ENCODE measurements at regions not wholly inside any gene's neighbourhood (a gene's known extent, or its start where the extent isn't known, plus 50 kb on each side); places are given as distances from the start of the nearest gene placed in this dataset.

GRCh38 chr2:5898667-5899066 lies 206.5 kb downstream of the SOX11 start:
- H3K36me3 Mint-ChIP-seq, result no peaks in the 10 kb centered on the region
- Histone ChIP-seq H3K4me3 (ENCODE audit: control insufficient read depth in 1 of 2, extremely low read depth in 1 of 2, low read length in 1 of 2) (no peak overlapping the region), H3K27ac (ENCODE audit: low read length) (no peak overlapping the region), H3K9me3 (no peaks in the 10 kb centered on the region), H3K27me3 (replicated peaks in 1 of 2; ENCODE audit: control insufficient read depth in 2 of 2, extremely low read depth in 1 of 2, insufficient read depth in 2 of 2, low read length in 1 of 2) (no peaks in the 10 kb centered on the region), H3K4me1 (ENCODE audit: control insufficient read depth in 1 of 2, extremely low read depth in 1 of 2, insufficient read depth in 2 of 2, low read length in 2 of 2) (no peaks in the 10 kb centered on the region), H3K36me3 (ENCODE audit: control insufficient read depth in 2 of 2, extremely low read depth in 1 of 2, insufficient read depth in 1 of 2, low read length in 1 of 2) (no peaks in the 10 kb centered on the region)
- no peaks in the 10 kb centered on the region for H3K27me3 Mint-ChIP-seq
- 86% methylated on average over 1 of the region's 3 CpGs for WGBS (ENCODE audit: insufficient coverage)
- ChIA-PET POLR2A (no interaction called here), CTCF (no interaction called here)
- peaks cover 0 to 13% (median 0%) of the 10 kb centered on the region in 3 donors for H3K9me3 Mint-ChIP-seq
- H3K4me3 Mint-ChIP-seq, result no peak overlapping the region
- ATAC-seq (replicated peaks in 1 of 4) (no peak), DNase-seq (no peak)
- no peak overlapping the region for H3K27ac Mint-ChIP-seq
- H3K4me1 Mint-ChIP-seq, result no peaks in the 10 kb centered on the region

- DNase-seq, result no peak
- Histone ChIP-seq H3K4me3 (ENCODE audit: control insufficient read depth in 1 of 2, extremely low read depth in 1 of 2, low read length in 1 of 2) (no peak overlapping the region), H3K27me3 (replicated peaks in 1 of 2; ENCODE audit: control insufficient read depth in 2 of 2, extremely low read depth in 1 of 2, insufficient read depth in 2 of 2, low read length in 1 of 2) (no peaks in the 10 kb centered on the region), H3K9me3 (no peaks in the 10 kb centered on the region), H3K27ac (ENCODE audit: low read length) (no peak overlapping the region), H3K36me3 (ENCODE audit: control insufficient read depth in 2 of 2, extremely low read depth in 1 of 2, insufficient read depth in 1 of 2, low read length in 1 of 2) (no peaks in the 10 kb centered on the region), H3K4me1 (ENCODE audit: control insufficient read depth in 1 of 2, extremely low read depth in 1 of 2, insufficient read depth in 2 of 2, low read length in 2 of 2) (no peaks in the 10 kb centered on the region)
- H3K4me1 Mint-ChIP-seq, result no peaks in the 10 kb centered on the region
- WGBS (ENCODE audit: insufficient coverage), result no CpG with 5 or more reads among the region's 2 CpGs
- no peaks in the 10 kb centered on the region for H3K27me3 Mint-ChIP-seq
- no peaks in the 10 kb centered on the region for H3K36me3 Mint-ChIP-seq
- ChIA-PET POLR2A (no interaction called here), CTCF (no interaction called here)
- no peak overlapping the region for H3K27ac Mint-ChIP-seq
- no peak overlapping the region for H3K4me3 Mint-ChIP-seq
- H3K9me3 Mint-ChIP-seq, result peaks cover 0 to 4% (median 0%) of the 10 kb centered on the region in 3 donors
- no peak for ATAC-seq (replicated peaks in 1 of 4)
Observed at GRCh38 chr2:5905661-5906060, 213.5 kb downstream of the SOX11 start.

- no CpG with 5 or more reads among the region's 2 CpGs for WGBS (ENCODE audit: insufficient coverage)
- no peak overlapping the region for H3K4me3 Mint-ChIP-seq
- H3K4me1 Mint-ChIP-seq, result no peaks in the 10 kb centered on the region
- no peaks in the 10 kb centered on the region for H3K9me3 ChIP-seq
- no peaks in the 10 kb centered on the region for H3K36me3 ChIP-seq (ENCODE audit: control insufficient read depth in 2 of 2, extremely low read depth in 1 of 2, insufficient read depth in 1 of 2, low read length in 1 of 2)
- ChIA-PET CTCF (no interaction called here), POLR2A (no interaction called here)
- no peak for DNase-seq
- H3K27ac Mint-ChIP-seq, result no peak overlapping the region
- no peak overlapping the region for H3K4me3 ChIP-seq (ENCODE audit: control insufficient read depth in 1 of 2, extremely low read depth in 1 of 2, low read length in 1 of 2)
- H3K9me3 Mint-ChIP-seq, result peaks cover 0 to 7% (median 4%) of the 10 kb centered on the region in 3 donors
- H3K4me1 ChIP-seq (ENCODE audit: control insufficient read depth in 1 of 2, extremely low read depth in 1 of 2, insufficient read depth in 2 of 2, low read length in 2 of 2), result no peaks in the 10 kb centered on the region
- H3K27ac ChIP-seq (ENCODE audit: low read length), result no peak overlapping the region
- no peaks in the 10 kb centered on the region for H3K27me3 ChIP-seq (replicated peaks in 1 of 2; ENCODE audit: control insufficient read depth in 2 of 2, extremely low read depth in 1 of 2, insufficient read depth in 2 of 2, low read length in 1 of 2)
- no peak for ATAC-seq (replicated peaks in 1 of 4)
- H3K27me3 Mint-ChIP-seq, result no peaks in the 10 kb centered on the region
- H3K36me3 Mint-ChIP-seq, result no peaks in the 10 kb centered on the region
Observed at GRCh38 chr2:5908071-5908470, 215.9 kb downstream of the SOX11 start.

GRCh38 chr2:5911718-5912117 lies 219.5 kb downstream of the SOX11 start:
- WGBS (ENCODE audit: insufficient coverage), result no CpG with 5 or more reads among the region's 3 CpGs
- Mint-ChIP-seq H3K9me3 (peaks cover 2 to 14% (median 8%) of the 10 kb centered on the region in 3 donors), H3K4me1 (no peaks in the 10 kb centered on the region), H3K27me3 (no peaks in the 10 kb centered on the region), H3K27ac (no peak overlapping the region), H3K36me3 (no peaks in the 10 kb centered on the region), H3K4me3 (no peak overlapping the region)
- CTCF ChIA-PET, result no interaction called here
- H3K36me3 ChIP-seq (ENCODE audit: control insufficient read depth in 2 of 2, extremely low read depth in 1 of 2, insufficient read depth in 1 of 2, low read length in 1 of 2), result no peaks in the 10 kb centered on the region
- no peak overlapping the region for H3K4me3 ChIP-seq (ENCODE audit: control insufficient read depth in 1 of 2, extremely low read depth in 1 of 2, low read length in 1 of 2)
- ATAC-seq (replicated peaks in 1 of 4) (no peak), DNase-seq (no peak)
- H3K9me3 ChIP-seq, result no peaks in the 10 kb centered on the region
- H3K27me3 ChIP-seq (replicated peaks in 1 of 2; ENCODE audit: control insufficient read depth in 2 of 2, extremely low read depth in 1 of 2, insufficient read depth in 2 of 2, low read length in 1 of 2), result no peaks in the 10 kb centered on the region
- POLR2A ChIA-PET, result no interaction called here
- no peak overlapping the region for H3K27ac ChIP-seq (ENCODE audit: low read length)
- no peaks in the 10 kb centered on the region for H3K4me1 ChIP-seq (ENCODE audit: control insufficient read depth in 1 of 2, extremely low read depth in 1 of 2, insufficient read depth in 2 of 2, low read length in 2 of 2)

DNA sequence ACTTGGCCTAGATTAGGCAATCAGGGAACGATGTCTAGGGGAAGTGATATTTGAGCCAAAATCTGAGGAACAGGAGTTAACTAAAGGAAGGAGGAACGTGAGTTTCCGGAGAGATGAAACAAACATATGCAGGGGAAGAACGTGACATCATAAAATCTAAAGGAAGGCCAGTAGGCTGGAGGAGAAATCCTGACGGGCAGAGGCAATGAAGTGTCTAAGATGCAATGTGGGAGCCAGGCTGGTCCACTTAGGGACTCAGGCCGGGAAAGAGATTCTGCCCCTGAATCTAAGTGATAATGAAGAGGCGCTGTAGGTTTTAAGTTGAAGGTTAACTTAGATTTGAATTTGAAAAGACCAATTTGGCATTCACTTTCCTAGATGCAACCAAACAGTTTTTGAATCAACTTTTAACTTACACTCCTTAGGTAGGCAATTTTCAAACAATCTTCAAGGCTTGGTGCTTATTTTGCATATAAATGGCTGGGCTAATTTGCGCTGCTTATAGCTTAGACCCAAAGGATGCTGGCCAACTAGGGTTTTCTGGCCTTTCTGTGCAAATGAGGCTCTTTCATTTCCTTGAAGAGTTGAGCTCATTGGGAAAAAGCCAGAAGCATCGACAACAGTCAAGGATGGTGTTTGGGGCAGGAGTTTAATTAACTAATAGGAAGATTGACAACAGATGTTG lies 221.7 kb downstream of the SOX11 start:
- ChIA-PET POLR2A (no interaction called here), CTCF (no interaction called here)
- H3K36me3 ChIP-seq (ENCODE audit: control insufficient read depth in 2 of 2, extremely low read depth in 1 of 2, insufficient read depth in 1 of 2, low read length in 1 of 2), result no peaks in the 10 kb centered on the region
- DNase-seq (no peak), ATAC-seq (replicated peaks in 1 of 4) (no peak)
- no peak overlapping the region for H3K4me3 ChIP-seq (ENCODE audit: control insufficient read depth in 1 of 2, extremely low read depth in 1 of 2, low read length in 1 of 2)
- no peaks in the 10 kb centered on the region for H3K27me3 ChIP-seq (replicated peaks in 1 of 2; ENCODE audit: control insufficient read depth in 2 of 2, extremely low read depth in 1 of 2, insufficient read depth in 2 of 2, low read length in 1 of 2)
- Mint-ChIP-seq H3K27ac (no peak overlapping the region), H3K4me1 (no peaks in the 10 kb centered on the region), H3K27me3 (no peaks in the 10 kb centered on the region), H3K36me3 (no peaks in the 10 kb centered on the region), H3K4me3 (no peak overlapping the region), H3K9me3 (peaks cover 5 to 19% (median 9%) of the 10 kb centered on the region in 3 donors)
- WGBS (ENCODE audit: insufficient coverage), result 85% methylated on average over 5 of the region's 9 CpGs
- H3K9me3 ChIP-seq, result no peaks in the 10 kb centered on the region
- no peaks in the 10 kb centered on the region for H3K4me1 ChIP-seq (ENCODE audit: control insufficient read depth in 1 of 2, extremely low read depth in 1 of 2, insufficient read depth in 2 of 2, low read length in 2 of 2)
- H3K27ac ChIP-seq (ENCODE audit: low read length), result no peak overlapping the region

DNA sequence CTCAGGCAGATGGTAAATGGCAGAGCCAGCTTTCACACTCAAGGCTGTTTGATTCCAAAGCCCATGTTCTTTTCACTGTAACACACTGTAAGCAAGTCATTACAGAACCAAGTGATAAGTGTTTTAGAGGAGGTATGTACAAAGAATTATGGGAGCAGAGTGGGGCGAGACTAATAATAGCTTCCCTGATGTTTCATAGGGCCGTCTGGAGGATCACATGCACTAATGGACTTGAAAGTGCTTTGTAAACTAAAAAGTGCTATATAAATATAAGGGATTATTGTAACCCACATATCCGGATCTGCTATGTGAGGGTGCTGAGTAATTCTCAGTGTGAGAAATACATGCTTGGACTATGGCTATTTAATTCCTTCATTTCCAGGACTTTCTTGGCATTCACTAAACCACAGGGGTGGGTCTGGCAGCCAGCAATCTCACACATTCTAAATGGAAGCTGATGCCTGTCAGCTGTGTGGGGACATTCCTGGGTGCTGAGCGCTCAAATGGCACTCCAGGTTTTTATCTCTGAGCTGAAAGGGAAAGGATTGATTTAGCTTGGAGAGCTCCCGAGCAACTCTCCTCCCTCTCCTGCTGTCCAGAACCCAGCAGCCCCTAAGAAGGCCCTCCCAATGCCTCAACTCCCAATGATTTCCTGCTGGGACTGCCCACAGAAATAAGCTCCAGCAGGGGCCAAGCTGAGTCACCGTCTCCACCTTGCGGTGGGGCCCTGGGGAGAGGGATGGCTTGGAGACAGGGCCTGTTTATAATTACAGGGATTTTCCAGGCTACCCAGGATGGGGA lies 222.8 kb downstream of the SOX11 start:
- H3K4me1 Mint-ChIP-seq, result no peaks in the 10 kb centered on the region
- H3K4me3 Mint-ChIP-seq, result no peak overlapping the region
- ATAC-seq (replicated peaks in 1 of 4) (no peak), DNase-seq (no peak)
- POLR2A ChIA-PET, result no interaction called here
- H3K27ac Mint-ChIP-seq, result no peak overlapping the region
- CTCF ChIA-PET, result no interaction called here
- Histone ChIP-seq H3K9me3 (no peaks in the 10 kb centered on the region), H3K27me3 (replicated peaks in 1 of 2; ENCODE audit: control insufficient read depth in 2 of 2, extremely low read depth in 1 of 2, insufficient read depth in 2 of 2, low read length in 1 of 2) (no peaks in the 10 kb centered on the region), H3K4me1 (ENCODE audit: control insufficient read depth in 1 of 2, extremely low read depth in 1 of 2, insufficient read depth in 2 of 2, low read length in 2 of 2) (no peaks in the 10 kb centered on the region), H3K4me3 (ENCODE audit: control insufficient read depth in 1 of 2, extremely low read depth in 1 of 2, low read length in 1 of 2) (no peak overlapping the region), H3K36me3 (ENCODE audit: control insufficient read depth in 2 of 2, extremely low read depth in 1 of 2, insufficient read depth in 1 of 2, low read length in 1 of 2) (no peaks in the 10 kb centered on the region), H3K27ac (ENCODE audit: low read length) (no peak overlapping the region)
- WGBS (ENCODE audit: insufficient coverage), result 100% methylated on average over 2 of the region's 7 CpGs
- H3K9me3 Mint-ChIP-seq, result peaks cover 5 to 19% (median 16%) of the 10 kb centered on the region in 3 donors
- no peaks in the 10 kb centered on the region for H3K27me3 Mint-ChIP-seq
- H3K36me3 Mint-ChIP-seq, result no peaks in the 10 kb centered on the region
